ENCODE measurements at regions not wholly inside any gene's neighbourhood (a gene's known extent, or its start where the extent isn't known, plus 50 kb on each side); places are given as distances from the start of the nearest gene placed in this dataset.
"Not testable (repeated sequence)": the region's sequence is repeated elsewhere in the genome, so short reads cannot be mapped to it uniquely, and the experiment has no call there.

- no peak for DNase-seq
Measured at GRCh38 chr6:142637624-142638351, 307.2 kb downstream of the HIVEP2 start.

GRCh38 chr6:142642651-142643050 lies 302.3 kb downstream of the HIVEP2 start:
- DNase-seq: no peak

- DNase-seq: no peak
Measured at GRCh38 chr6:142644866-142645265, 300.1 kb downstream of the HIVEP2 start.

GRCh38 chr6:142645663-142646062 lies 299.3 kb downstream of the HIVEP2 start:
- DNase-seq: no peak

- peak; percentile 44 for DNase-seq
Measured at GRCh38 chr6:142647449-142648035, 297.4 kb downstream of the HIVEP2 start.

- no peak for DNase-seq
Measured at GRCh38 chr6:142648036-142648451, 296.9 kb downstream of the HIVEP2 start.

GRCh38 chr6:142648526-142648925 lies 296.4 kb downstream of the HIVEP2 start:
- DNase-seq: no peak

GRCh38 chr6:142649438-142650234 lies 295.3 kb downstream of the HIVEP2 start:
- DNase-seq: not testable (repeated sequence)

- DNase-seq: no peak
Measured at GRCh38 chr6:142651384-142651783, 293.6 kb downstream of the HIVEP2 start.

- DNase-seq: no peak
Measured at GRCh38 chr6:142653710-142654420, 291.1 kb downstream of the HIVEP2 start.

GRCh38 chr6:142659661-142660060 lies 285.3 kb downstream of the HIVEP2 start:
- DNase-seq: no peak

- DNase-seq: no peak
Measured at GRCh38 chr6:142665393-142665792, 279.6 kb downstream of the HIVEP2 start.

GRCh38 chr6:142666599-142667185 lies 278.3 kb downstream of the HIVEP2 start:
- no peak for DNase-seq

- no peak for DNase-seq
Measured at GRCh38 chr6:142669471-142670351, 275.3 kb downstream of the HIVEP2 start.

GRCh38 chr6:142671791-142672190 lies 273.2 kb downstream of the HIVEP2 start:
- no peak for DNase-seq

GRCh38 chr6:142675517-142675916 lies 269.5 kb downstream of the HIVEP2 start:
- no peak for DNase-seq

GRCh38 chr6:142676027-142676443 lies 268.9 kb downstream of the HIVEP2 start:
- DNase-seq: no peak

- no peak for DNase-seq
Measured at GRCh38 chr6:142676647-142677192, 268.3 kb downstream of the HIVEP2 start.

GRCh38 chr6:142679907-142680700 lies 264.9 kb downstream of the HIVEP2 start:
- DNase-seq: no peak

GRCh38 chr6:142681099-142681498 lies 263.9 kb downstream of the HIVEP2 start:
- DNase-seq: no peak

All from right forelimb (tissue), 1 donor.